Effector CD4-positive, alpha-beta T cell (primary cell): ENCODE measurements at regions not wholly inside any gene's neighbourhood (a gene's known extent, or its start where the extent isn't known, plus 50 kb on each side); places are given as distances from the start of the nearest gene placed in this dataset.

Source experiments
- DNase-seq: peaks from one replicate; pipeline ENCODE4 v3.0.0-alpha.2; 2020

GRCh38 chr16:77555126-77555525 is 120.3 kb upstream of the ADAMTS18 start:
- DNase-seq, result no peak

- DNase-seq, result no peak
Measured at GRCh38 chr16:77555791-77556190, 121.0 kb upstream of the ADAMTS18 start.

GRCh38 chr16:77556201-77556873 is 121.5 kb upstream of the ADAMTS18 start:
- no peak for DNase-seq

GRCh38 chr16:77557385-77557784 is 122.6 kb upstream of the ADAMTS18 start:
- DNase-seq, result no peak

- DNase-seq, result no peak
Measured at GRCh38 chr16:77558786-77559185, 124.0 kb upstream of the ADAMTS18 start.

GRCh38 chr16:77562497-77562896 is 127.7 kb upstream of the ADAMTS18 start:
- DNase-seq, result no peak

- no peak for DNase-seq
Measured at GRCh38 chr16:77564791-77565390, 130.1 kb upstream of the ADAMTS18 start.

- no peak for DNase-seq
Measured at GRCh38 chr16:77569406-77569805, 134.6 kb upstream of the ADAMTS18 start.

GRCh38 chr16:77570574-77570973 is 135.7 kb upstream of the ADAMTS18 start:
- DNase-seq, result no peak

- DNase-seq, result no peak
Measured at GRCh38 chr16:77571115-77571862, 136.5 kb upstream of the ADAMTS18 start.

GRCh38 chr16:77574867-77575624 is 140.2 kb upstream of the ADAMTS18 start:
- DNase-seq, result no peak

GRCh38 chr16:77579351-77579891 is 142.9 kb upstream of the NUDT7 start:
- no peak for DNase-seq

- no peak for DNase-seq
Measured at GRCh38 chr16:77581706-77582105, 140.6 kb upstream of the NUDT7 start.

- peak; percentile 19 for DNase-seq
Measured at GRCh38 chr16:77584205-77584859, 138.0 kb upstream of the NUDT7 start.

GRCh38 chr16:77585379-77586251 is 136.7 kb upstream of the NUDT7 start:
- no peak for DNase-seq

- DNase-seq, result no peak
Measured at GRCh38 chr16:77588389-77588788, 133.9 kb upstream of the NUDT7 start.

- DNase-seq, result no peak
Measured at GRCh38 chr16:77589071-77589765, 133.1 kb upstream of the NUDT7 start.

- no peak for DNase-seq
Measured at GRCh38 chr16:77590707-77591106, 131.6 kb upstream of the NUDT7 start.

GRCh38 chr16:77591347-77591746 is 131.0 kb upstream of the NUDT7 start:
- DNase-seq, result no peak

GRCh38 chr16:77592021-77592420 is 130.3 kb upstream of the NUDT7 start:
- no peak for DNase-seq

- no peak for DNase-seq
Measured at GRCh38 chr16:77594057-77594456, 128.3 kb upstream of the NUDT7 start.
